ENCODE measurements at regions not wholly inside any gene's neighbourhood (a gene's known extent, or its start where the extent isn't known, plus 50 kb on each side); places are given as distances from the start of the nearest gene placed in this dataset.
"Not testable (repeated sequence)": the region's sequence is repeated elsewhere in the genome, so short reads cannot be mapped to it uniquely, and the experiment has no call there.

DNA sequence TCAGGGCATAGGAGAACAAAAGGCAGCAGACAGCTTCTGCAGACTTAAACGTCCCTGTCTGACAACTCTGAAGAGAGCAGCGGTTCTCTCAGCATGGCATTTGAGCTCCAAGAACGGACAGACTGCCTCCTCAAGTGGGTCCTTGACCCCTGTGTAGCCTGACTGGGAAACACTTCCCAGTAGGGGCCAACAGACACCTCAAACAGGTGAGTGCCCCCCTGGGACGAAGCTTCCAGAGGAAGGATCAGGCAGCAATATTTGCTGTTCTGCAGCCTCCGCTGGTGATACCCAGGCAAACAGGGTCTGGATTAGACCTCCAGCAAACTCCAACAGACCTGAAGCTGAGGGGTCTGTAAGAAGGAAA lies 66.9 kb upstream of the NEDD9 start:
- TF ChIP-seq, protein P1, sequence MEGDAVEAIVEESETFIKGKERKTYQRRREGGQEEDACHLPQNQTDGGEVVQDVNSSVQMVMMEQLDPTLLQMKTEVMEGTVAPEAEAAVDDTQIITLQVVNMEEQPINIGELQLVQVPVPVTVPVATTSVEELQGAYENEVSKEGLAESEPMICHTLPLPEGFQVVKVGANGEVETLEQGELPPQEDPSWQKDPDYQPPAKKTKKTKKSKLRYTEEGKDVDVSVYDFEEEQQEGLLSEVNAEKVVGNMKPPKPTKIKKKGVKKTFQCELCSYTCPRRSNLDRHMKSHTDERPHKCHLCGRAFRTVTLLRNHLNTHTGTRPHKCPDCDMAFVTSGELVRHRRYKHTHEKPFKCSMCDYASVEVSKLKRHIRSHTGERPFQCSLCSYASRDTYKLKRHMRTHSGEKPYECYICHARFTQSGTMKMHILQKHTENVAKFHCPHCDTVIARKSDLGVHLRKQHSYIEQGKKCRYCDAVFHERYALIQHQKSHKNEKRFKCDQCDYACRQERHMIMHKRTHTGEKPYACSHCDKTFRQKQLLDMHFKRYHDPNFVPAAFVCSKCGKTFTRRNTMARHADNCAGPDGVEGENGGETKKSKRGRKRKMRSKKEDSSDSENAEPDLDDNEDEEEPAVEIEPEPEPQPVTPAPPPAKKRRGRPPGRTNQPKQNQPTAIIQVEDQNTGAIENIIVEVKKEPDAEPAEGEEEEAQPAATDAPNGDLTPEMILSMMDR (IDR thresholded peaks at IDR 0.05; ENCODE audit: borderline replicate concordance, extremely low read depth, low read length, poor library complexity, severe bottlenecking): not testable (repeated sequence)
- TF ChIP-seq EZH2 (IDR thresholded peaks at IDR 0.05; ENCODE audit: borderline replicate concordance, low read depth, low read length, severe bottlenecking): not testable (repeated sequence)
